Umbilical cord (tissue), 1 donor: ENCODE measurements at regions not wholly inside any gene's neighbourhood (a gene's known extent, or its start where the extent isn't known, plus 50 kb on each side); places are given as distances from the start of the nearest gene placed in this dataset.
"Not testable (repeated sequence)": the region's sequence is repeated elsewhere in the genome, so short reads cannot be mapped to it uniquely, and the experiment has no call there.

Source experiments
- DNase-seq: peaks from one replicate; pipeline ENCODE4 v3.0.0-alpha.2; 2015; ENCODE audit warnings: low spot score

DNA sequence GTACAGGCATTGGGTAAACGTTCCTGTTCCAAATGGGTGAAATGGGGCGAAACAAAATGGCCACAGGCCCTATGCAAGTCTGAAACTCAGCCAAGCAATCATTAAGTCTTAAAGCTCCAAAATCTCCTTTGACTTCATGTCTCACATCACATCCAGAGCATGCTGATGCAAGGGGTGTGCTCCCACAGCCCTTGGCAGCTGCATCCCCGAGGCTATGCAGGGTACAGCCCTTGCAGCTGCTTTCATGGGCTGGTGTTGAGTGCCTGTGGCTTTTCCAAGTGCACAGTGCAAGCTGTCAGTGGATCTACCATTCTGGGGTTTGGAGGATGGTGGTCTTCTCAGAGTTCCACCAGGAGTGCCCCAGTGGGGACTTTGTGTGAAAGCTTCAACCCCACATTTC is 270.0 kb upstream of the CDYL start:
- DNase-seq = no peak

DNA sequence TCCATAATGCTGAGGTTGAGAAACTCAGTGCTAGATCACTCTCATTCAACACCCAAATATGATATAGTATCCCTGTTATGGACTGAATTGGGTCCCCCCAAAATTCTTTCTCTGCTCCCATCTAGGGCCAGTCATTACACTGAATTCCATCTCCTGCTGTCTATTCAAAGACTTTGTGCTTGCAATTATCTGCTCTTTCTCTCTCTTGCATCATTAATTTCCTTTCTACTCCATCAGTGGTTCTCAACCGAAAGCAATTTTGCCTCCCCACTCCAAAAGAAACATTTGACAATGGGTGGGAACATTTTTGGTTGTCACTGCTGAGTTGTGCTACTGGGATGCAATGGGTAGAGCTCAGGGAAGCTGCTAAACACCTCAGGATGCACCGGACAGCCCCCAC is 271.5 kb upstream of the CDYL start:
- no peak for DNase-seq

DNA sequence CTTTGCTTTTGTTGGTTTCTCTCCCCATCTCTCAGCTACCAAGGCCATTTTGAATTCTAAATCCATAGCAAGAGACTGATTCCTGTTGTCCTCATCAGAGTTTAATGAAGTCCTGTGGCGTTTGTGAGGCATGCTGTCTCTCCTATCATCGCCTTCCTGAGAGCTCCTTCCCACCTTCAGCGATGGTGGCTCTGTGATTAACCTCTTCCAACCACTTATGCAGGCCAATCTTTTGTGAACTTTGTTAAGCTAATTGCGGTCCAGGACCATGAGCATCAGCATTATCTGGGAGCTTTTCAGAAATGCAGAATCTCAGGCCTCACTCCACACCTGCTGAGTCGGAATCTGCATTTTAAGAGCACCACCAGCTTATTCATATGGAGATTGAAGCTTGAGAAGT is 272.5 kb upstream of the CDYL start:
- DNase-seq = no peak

DNA sequence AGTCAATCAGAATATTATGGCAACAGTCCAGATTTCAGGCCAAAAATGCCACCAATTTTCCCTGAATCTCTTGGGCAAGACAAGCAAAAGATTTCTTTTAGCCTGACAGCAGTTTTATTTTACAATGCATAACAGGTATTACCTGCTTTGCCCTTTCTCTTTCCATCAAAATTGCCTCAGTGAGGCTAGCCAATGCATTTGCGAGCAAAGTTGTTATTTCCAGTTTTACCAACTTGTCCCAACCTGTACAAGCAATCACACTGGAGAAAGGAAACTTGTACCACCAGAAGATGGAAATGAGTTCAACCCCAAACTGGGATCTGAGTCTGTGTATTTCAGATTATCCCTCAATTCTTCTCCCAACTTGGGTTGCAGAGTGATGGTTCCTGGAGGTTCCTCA is 279.9 kb upstream of the CDYL start:
- DNase-seq = peak; percentile 40

DNA sequence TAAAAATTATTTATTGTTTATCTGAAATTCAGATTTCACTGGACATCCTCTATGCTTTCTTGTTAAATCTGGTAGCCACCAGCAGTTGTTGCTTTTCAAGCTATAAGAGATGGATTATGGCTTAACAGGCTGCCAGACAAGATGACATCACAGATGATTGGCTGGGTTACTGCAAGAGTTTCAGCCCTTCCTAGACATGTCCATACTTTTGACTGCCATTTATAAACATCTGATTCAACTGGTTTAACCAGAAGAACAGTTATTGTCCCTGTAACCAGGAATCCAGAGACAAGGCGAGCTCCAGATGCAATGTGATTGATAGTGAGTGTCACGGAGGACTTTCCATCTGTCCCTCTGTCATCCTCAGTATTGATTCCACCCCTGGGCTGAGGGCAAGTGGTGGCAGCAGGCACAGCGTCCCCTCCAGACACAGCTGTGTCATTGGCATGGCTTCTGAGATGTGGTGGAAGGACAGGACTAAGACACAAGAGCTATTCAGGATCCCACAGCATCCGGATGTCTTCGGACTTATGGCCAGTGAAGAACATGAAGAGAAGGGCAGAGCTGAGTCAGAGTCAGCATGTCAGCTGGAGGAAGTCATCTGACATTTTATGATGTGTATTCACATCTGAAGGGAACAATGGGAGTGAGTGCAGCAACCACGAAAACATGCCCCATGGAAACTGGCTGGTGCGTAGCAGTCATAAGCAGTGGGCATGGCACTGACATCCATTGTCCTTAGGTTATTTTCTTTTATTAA is 284.5 kb upstream of the CDYL start:
- peak; percentile 35 for DNase-seq

DNA sequence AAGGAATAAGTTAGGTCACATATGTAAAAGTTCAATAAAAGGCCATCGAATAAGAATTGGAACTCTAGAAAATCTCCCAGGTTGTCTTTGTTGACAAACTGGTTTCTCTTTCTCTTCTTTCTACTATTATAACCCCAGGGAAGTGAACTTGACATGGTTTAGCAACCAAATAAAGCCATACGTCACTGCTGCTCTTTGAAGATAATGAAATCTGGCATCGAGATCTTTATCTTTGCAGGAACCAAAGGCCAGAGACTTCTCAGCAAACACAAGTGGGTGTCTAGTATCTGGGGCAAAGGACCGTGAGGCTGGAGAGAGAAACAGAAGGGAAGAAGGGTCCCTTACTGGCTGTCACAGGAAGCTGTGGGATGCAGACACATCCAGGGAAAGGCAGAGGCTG is 286.7 kb upstream of the CDYL start:
- peak; percentile 21 for DNase-seq

DNA sequence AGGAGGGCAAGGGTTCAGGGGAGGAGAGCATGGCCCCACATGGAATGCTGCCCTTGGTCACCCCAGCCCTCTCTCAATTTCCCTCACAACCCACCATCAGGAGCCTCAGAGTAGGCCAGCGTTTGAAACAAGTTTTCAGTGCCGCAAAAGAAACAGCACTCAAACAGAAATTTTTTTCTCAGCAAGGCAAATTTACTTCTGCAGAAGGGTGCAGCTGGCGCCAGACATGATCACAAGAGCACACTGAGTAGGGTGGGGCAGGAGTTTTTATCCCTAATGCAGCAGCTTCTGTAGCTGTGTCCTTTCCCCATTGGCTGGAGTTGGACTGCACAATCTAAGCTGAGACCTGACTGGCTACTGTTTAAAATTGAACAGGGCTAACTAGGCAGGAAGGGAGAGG is 287.8 kb upstream of the CDYL start:
- DNase-seq = no peak

DNA sequence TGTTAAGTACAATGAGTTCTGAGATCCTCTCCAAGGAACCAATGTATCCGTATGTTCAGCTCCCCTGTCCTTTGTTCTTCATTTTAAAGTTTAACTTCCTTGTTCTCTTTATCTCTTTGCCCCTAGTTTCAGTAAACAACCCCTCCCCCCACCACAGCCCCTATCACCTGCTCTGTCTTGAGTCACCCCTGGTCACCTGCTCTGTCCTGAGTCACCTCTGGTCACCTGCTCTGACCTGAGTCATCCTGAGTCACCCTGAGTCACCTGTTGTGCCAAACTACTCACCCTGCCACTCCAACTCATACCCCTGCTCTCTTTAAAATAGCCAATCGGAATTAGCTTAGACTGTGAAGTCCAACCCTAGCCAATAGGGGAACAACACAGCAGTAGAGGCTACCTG is 288.7 kb upstream of the CDYL start:
- no peak for DNase-seq

DNA sequence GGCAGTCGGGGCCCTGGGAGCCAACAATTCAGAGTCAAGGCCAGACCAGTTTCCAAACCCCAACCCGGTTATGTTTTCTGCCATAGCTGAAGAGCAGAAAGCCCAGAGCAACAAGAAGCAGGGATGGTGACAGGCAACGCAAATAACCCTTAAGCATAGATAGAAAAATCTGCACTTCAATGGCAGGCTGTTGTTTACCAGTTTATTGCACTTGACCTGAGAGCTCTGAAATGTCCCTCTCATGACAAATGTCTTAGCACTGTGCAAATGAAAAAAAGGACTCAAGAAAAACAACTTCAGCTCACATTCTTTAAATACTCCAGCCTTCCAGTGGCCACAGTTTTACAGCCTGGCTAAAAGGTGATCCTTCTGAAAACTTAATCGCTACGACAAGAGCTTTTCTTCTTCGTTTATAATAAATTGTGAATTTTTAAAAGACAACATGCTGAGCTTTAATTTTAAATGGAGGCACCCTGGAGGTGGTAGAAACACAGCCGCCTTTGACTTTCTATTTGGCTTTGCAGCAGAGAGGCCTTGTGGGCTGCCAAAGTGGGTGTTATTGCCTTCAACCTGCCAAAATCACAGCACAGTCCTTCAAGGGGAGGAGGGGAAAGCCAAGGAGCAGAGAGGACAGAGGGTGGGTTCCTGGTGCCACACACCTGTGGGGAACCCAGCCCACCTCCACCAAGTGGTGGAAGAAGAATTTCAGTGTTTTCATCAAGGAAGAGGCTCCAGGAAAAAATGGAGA is 289.5 kb upstream of the CDYL start:
- DNase-seq = no peak

DNA sequence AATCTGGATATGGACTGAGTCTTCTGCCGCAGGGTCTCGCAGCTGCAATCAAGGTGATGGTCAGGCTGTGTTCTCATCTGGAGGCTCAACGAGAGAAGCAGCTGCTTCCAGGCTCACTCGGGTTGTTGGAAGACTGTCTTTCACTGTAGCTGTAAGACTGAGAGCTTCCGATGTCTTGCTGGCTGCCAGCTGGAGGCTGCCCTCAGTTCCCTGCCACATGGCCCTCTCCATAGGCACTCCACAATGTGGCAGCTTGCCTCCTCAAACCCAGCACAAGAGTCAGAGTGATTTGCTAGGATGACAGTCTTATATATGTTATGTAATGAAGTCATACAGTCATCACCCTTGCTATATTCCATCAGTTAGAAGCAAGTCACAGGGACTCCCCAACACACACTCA is 290.5 kb upstream of the CDYL start:
- DNase-seq = no peak

DNA sequence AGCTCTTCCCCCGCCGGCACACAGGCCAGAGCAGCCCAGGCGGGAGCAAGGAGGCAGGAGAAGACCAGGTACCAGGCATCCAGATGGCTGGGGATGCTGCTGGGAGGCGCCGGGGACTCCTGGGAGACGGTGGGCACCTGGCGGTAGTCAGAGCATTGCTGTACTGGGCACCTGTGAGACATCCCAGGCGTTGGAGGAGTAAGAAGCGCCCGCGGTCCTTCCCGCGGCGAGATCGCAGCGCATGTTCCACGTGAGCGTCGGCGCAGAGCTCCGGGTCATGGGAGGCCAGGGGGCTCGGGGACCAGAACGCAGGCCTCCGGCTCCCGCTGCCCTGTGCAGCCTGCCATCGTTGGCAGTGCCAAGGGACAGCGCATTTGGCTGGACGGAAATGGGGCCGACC is 293.7 kb upstream of the CDYL start:
- no peak for DNase-seq

DNA sequence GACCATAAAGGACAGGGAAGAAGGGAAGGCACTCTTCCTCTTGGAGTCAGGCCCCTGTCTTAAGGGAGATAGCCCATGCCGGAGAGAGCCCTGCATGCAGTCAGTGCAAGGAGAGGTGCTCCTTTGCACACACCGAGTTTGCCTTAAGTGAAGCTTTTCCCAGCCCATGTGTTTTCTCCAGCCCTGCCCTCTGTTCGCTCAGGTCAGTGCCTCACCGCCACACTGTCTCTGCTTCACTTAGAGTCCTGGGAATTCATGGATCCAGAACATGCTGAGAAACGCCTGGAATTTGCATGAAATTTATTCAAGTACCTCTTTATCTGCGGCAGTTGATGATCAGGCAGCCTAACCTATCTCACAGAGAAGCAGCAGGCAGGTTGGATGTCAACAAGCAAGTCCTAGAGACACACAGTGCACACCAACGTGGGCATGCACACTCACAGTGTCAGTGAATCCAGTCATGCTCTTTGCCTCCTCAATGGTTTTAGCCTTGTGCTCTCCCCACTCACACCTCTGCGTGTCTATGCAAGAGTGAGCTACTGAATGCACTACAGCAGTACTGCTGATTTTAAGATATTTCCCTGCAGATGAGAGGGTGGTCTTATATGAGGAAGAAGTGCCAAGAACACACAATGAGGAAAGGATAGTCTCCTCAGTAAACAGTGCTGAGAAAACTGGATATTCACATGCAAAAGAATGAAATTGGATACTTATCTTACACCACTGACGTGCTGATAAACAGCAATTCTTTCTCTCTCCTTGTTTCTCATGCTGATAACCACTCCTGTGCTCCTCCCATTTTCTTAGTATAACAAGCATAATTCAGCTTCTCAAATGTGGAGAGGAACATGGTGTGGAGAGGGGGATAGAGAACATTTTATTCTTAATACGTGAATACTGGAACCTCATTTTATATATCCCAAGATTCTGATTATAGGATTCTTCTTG is 295.1 kb upstream of the CDYL start:
- DNase-seq = no peak

DNA sequence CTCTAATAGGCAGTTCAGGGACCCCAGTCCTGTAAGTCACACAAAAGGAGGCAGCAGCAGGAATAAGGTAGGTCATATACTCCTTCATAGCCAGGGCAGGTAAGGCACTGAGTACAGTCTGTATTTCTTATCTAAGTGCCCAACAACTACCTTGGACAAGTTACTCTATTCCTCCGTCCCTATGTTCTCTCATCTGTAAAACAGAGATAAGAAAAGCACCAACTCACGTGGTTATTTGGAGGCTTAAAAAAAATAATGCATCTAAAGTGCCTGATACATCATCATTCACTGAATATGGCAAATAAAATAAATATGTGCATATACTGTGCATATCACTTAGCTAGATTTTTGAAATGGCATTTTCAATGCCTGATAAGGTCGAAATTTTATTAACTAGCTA is 298.1 kb upstream of the CDYL start:
- no peak for DNase-seq

DNA sequence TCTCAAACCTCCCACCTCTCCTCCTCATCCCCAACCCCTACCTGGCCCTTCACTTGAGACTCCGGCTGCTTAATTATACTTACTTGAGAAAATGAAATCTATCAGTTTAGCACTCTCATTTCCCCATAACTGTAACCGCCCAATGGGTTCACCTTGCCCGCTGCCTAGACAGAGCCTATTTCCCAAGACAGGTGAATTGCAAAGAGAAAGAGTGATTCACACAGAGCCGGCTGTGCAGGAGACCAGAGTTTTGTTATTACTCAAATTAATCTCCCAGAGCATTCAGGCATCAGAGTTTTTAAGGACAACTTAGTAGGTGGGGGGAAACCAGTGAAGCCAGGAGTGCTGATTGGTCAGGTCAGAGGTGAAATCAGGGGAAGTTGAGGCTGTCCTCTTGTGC is 301.4 kb upstream of the CDYL start:
- DNase-seq = no peak

DNA sequence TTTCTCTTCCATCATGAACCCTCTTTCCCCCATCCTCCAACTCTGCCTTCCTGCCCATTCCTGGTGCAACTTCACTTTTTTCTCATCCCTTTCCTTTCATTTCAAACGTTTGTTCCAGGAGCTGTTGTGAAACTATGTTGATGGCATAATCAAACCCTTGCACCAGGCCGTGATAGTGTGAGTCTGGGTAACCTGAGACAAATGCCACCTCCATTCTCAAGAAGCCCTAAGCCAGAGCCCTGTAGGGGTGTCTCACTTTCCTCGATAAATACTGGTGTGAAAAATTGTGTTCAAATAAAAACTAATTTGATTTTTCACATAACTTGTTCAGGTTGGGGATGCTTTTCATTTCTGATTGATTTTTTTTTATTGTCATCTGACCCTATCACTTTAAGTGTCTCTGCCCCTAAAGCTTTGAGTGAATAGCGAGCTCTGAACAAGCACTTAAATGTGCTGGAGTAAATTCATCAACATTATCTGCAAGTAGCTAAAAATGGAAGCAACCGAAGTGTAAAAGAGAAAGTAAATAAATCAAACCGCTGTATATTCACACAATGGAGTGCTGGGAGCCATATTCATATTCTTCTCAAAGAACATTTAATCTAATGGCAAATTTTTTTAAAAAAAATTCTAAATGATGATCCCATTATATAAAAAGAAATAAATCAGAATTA is 303.1 kb upstream of the CDYL start:
- no peak for DNase-seq

DNA sequence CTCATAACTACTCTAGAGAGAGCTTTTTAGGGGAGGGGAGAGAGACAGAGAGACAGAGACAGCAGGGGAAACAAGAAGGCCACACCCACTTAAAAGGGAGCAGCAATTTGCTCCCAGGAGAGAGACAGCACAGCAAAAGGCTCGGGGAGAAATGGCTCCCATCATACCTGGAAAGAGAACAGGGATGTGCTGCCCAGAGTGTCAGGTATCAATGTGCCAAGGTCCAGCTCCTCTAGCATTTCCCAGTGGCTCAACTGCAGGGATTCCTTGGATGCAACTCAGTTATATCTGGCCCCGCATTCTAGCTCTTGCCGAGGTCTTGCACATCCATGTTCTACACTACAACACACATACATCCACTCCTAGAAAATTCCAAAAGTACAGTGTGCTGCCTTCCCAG is 304.0 kb upstream of the CDYL start:
- no peak for DNase-seq

DNA sequence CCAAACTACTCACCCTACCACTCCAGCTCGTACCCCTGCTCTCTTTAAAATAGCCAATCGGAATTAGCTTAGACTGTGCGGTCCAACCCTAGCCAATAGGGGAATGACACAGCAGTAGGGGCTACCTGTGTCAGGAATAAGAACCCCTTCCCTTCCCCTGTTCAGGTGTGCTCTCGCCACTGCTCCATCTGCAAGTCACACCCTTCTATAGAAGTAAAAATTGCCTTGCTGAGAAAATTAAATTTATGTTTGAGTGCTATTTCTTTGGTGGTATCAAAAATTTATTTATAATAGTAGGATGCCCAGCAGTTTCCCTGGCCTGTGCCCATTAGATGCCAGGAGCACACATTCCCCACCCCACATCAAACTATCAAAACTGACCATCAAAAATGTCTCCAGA is 304.7 kb upstream of the CDYL start:
- DNase-seq = not testable (repeated sequence)

DNA sequence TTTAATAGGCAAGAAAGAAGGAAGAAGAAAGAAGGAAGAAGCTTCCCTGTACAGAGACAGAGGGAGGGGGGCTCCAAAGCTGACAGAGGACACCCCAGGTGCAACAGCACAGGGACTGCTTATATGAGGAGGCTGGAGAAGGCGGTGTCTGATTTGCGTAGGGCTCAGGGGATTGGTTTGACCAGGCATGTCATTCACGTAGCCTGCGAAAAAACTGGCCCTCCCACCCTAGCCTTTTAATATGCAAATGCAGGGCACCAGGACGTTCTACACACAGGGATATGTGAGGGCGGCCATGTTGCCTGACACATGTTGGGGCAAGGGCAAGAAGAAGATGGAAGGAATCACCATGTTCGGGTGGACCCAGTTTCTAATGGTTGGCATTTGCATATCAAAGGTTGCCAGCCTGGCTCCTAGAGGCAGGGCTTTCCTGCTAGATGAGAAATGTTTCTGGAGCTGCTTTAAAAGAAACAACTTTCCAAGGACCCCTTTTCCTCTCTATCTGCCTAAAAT is 305.4 kb upstream of the CDYL start:
- no peak for DNase-seq

DNA sequence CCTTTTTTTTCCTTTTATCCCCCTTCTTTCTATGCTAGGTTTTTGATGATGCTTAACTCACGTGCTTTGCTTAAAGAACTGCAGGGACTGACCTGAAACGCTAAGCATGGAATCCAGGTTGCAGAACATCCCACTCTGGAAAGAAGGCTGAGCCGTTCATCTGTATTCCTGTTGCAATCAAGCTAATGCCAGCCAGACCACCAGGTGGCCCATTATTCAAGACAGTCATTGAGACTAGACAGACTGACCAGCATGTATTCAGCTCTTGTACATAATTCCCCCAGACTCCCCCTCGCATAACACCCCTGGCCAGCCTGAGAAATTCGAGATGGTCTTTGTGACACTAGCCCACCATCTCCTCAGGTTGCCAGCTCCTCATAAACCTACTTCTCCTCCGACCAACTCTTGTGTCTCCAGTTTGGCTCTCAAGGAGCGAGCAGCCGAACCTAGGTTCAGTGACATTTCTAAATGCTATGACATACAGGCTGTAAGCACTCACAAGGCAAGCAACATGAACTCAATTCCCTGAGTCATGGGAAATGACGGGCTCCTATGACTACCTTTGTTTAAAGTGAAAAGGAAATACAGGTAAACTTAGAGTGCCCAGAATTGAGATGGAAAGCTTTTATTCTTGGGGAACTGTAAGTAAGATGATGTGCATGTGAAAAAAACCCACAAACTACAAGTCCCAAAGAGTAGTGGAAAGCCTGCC is 309.3 kb upstream of the CDYL start:
- no peak for DNase-seq

DNA sequence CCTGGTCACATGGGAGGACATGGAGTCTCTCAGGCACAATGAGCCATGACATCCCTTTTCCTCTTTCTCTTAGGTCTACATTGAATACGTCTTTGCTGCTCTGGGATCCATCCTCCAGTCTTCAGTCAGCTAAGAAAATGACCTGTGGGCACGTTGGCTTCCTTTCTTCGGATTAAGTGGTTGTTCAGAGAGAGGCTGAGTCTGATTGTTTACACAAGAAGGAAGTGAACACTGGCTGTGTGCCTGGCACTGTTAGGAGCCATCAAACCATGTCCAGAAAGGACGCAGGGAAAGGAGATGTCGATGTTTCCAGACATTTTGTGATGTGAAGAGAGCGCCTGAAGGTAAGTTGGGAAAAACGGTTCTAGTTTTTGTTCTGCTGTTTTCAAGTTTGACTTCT is 309.9 kb upstream of the CDYL start:
- no peak for DNase-seq

DNA sequence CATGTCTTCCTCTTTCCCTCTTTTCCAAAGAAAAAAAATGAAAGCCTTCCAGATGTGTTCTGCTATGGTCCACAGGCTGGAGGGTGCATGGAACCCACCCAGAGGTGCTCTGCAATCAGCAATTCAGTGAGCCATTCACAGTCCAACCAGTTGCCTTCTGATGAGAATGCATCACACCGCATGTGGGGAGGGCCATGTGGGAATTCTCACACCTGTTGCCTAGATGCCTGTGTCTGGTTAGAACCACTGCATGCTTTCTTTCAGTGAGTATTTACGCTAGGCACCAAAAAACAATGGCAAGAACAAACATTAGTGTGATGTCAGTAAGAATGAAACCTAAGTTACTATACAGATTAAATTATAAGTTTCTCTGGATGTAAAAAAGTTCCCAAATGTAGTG is 311.6 kb upstream of the CDYL start:
- DNase-seq = no peak
